GM12878 (cell line): ENCODE measurements at regions not wholly inside any gene's neighbourhood (a gene's known extent, or its start where the extent isn't known, plus 50 kb on each side); places are given as distances from the start of the nearest gene placed in this dataset.

Source experiments
- ATAC-seq: fragments of 200-7000 bp; cut with Tn5 transposase; 3 replicates; pipeline ENCODE4 v1.9.1; 2020; ENCODE audit warnings: mild to moderate bottlenecking, moderate library complexity
- BruUV-seq: library from RNA; stranded (reverse); fragments of 400-500 nt; replicated peaks from 2 replicates; lab custom pipeline; 2021; lab: Mats Ljungman, UMichigan
- CTCF ChIA-PET: fragments of 300-600 bp; sonication (Branson Sonifier 250); formaldehyde crosslinking; extraction: SDS; loops from one replicate; lab custom pipeline; 2021; ENCODE audit warnings: inconsistent platforms; lab: Yijun Ruan, JAX
- POLR2A ChIA-PET: fragments of 350-600 bp; formaldehyde crosslinking; extraction: SDS; loops from one replicate; lab custom pipeline; 2021; ENCODE audit warnings: inconsistent platforms; lab: Charles Lee
- RAD21 ChIA-PET: fragments of 300-600 bp; sonication (Branson Sonifier 250); formaldehyde crosslinking; loops from one replicate; lab custom pipeline; 2023; ENCODE audit warnings: antibody characterized with exemption; ENCODE audit not compliant: unreplicated experiment; lab: Charles Lee
- SMC1A ChIA-PET: fragments of 300-600 bp; sonication (Branson Sonifier 250); formaldehyde crosslinking; loops from one replicate; lab custom pipeline; 2023; ENCODE audit not compliant: unreplicated experiment, uncharacterized antibody; lab: Charles Lee
- DNase-seq: peaks from one replicate; pipeline ENCODE4 v3.0.0-alpha.2; 2011; ENCODE audit warnings: low read depth, low spot score
- FAIRE-seq: peaks from 3 replicates; lab custom pipeline; 2011; peaks lifted over from hg19 to GRCh38; lab: Jason Lieb, UNC
- H2AFZ ChIP-seq: 2 replicates; pipeline ENCODE4 v1.6.0; 2011; ENCODE audit warnings: low read depth, low read length, control low read depth; ENCODE audit not compliant: control insufficient read depth
- H3K27ac ChIP-seq: 2 replicates; pipeline ENCODE4 v1.5.1; 2011; ENCODE audit warnings: control low read depth; ENCODE audit not compliant: control insufficient read depth, insufficient read depth
- H3K27me3 ChIP-seq, 2 experiments: replicated peaks in 1 of 2; 2 replicates each; pipeline versions ENCODE4 v1.6.0 to v1.6.1; 2011; ENCODE audit warnings: low read length in 1 of 2; ENCODE audit not compliant: control insufficient read depth in 2 of 2, insufficient read depth in 2 of 2
- H3K36me3 ChIP-seq, 2 experiments: 2 replicates each; pipeline ENCODE4 v1.5.1; 2011; ENCODE audit warnings: low read length in 1 of 2; ENCODE audit not compliant: control insufficient read depth in 2 of 2, insufficient read depth in 2 of 2
- H3K4me1 ChIP-seq: 2 replicates; pipeline ENCODE4 v1.6.1; 2011; ENCODE audit warnings: mild to moderate bottlenecking, low read length, moderate library complexity, mixed read lengths; ENCODE audit not compliant: control insufficient read depth, insufficient read depth
- H3K4me2 ChIP-seq: 2 replicates; pipeline ENCODE4 v1.6.0; 2011; ENCODE audit warnings: control low read depth; ENCODE audit not compliant: control insufficient read depth, insufficient read depth
- H3K4me3 ChIP-seq: fragments of 200-600 bp; sonication (generic); 2 replicates; pipeline ENCODE4 v1.5.1; 2016
- H3K79me2 ChIP-seq: 2 replicates; pipeline ENCODE4 v1.6.0; 2011; ENCODE audit warnings: low read length; ENCODE audit not compliant: control insufficient read depth, insufficient read depth
- H3K9ac ChIP-seq: 2 replicates; pipeline ENCODE4 v1.8.0; 2011; ENCODE audit warnings: low read length, control low read depth, mixed read lengths; ENCODE audit not compliant: control insufficient read depth, insufficient read depth
- H3K9me3 ChIP-seq: replicated peaks from 3 replicates; pipeline ENCODE4 v1.5.1; 2011; ENCODE audit warnings: mild to moderate bottlenecking, low read length; ENCODE audit not compliant: control insufficient read depth, insufficient read depth
- H4K20me1 ChIP-seq: 2 replicates; pipeline ENCODE4 v1.6.0; 2011; ENCODE audit not compliant: control insufficient read depth, insufficient read depth
- CBX5 ChIP-seq: sonication (generic); IDR thresholded peaks from 2 replicates; pipeline ENCODE4 v1.6.1; 2016; ENCODE audit warnings: low read depth, moderate library complexity, mild to moderate bottlenecking, inconsistent platforms
- MEF2B ChIP-seq: fragments of 450-650 bp; IDR thresholded peaks from 2 replicates; pipeline ENCODE4 v1.6.1; 2018; ENCODE audit warnings: mild to moderate bottlenecking, moderate library complexity; ENCODE audit not compliant: partially characterized antibody, poor library complexity, severe bottlenecking
- NFIC ChIP-seq: IDR thresholded peaks from 2 replicates; pipeline ENCODE4 v1.6.1; 2012; ENCODE audit warnings: low read depth, mild to moderate bottlenecking, inconsistent platforms, low read length, moderate library complexity
- TAF1 ChIP-seq: IDR thresholded peaks from 2 replicates; pipeline ENCODE4 v1.6.1; 2011; ENCODE audit warnings: mild to moderate bottlenecking, low read depth, low read length, borderline replicate concordance
- WGBS: methylation state at CpG from one replicate; pipeline ENCODE4 v1.1.6; 2016; ENCODE audit warnings: low lambda C conversion rate; ENCODE audit not compliant: insufficient replicate concordance, insufficient coverage; ENCODE audit errors: missing lambda C conversion rate; 5-methylcytosine and 5-hydroxymethylcytosine counted together
- in situ Hi-C: fragments of 300-500 bp; cut with MboI; formaldehyde crosslinking; loops from 9 replicates; pipeline ENCODE4 v1.14.3; 2018; ENCODE audit warnings: mixed read lengths
- intact Hi-C: fragments of 100-400 bp; cut with micrococcal nuclease; formaldehyde crosslinking; loops from one replicate; pipeline ENCODE4 v1.14.2; 2022; ENCODE audit not compliant: unreplicated experiment
- TF ChIP-seq, protein P1 (sequence below): IDR thresholded peaks from 2 replicates; pipeline ENCODE4 v1.6.1; 2012; ENCODE audit warnings: improper control_type of control experiment, low read depth, low read length; ENCODE audit not compliant: insufficient replicate concordance
- TF ChIP-seq, protein P2 (sequence below): IDR thresholded peaks from 2 replicates; pipeline ENCODE4 v1.6.1; 2011; ENCODE audit warnings: mild to moderate bottlenecking, low read depth, low read length, moderate library complexity; ENCODE audit not compliant: insufficient replicate concordance

DNA sequence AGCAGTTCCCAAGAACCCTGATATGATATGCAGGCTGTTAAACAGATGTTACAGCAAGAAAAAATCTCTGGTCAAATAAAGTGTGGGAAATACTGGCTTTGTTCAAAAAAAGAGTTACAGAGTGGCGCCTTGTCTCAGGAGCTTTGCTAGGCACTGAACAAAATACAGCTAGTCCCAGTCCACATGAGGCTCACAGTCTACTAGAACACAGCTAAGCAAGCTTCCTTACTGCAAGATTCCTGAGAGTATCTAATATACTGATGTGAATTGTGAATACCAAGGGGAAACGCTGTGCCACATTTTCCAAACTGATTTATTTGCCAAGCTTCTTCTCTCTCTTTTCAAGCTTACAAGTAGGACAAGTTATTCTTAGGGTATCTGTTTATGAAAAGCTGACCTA lies 188.8 kb upstream of the NABP1 start (continued):
- TF ChIP-seq, protein P1, sequence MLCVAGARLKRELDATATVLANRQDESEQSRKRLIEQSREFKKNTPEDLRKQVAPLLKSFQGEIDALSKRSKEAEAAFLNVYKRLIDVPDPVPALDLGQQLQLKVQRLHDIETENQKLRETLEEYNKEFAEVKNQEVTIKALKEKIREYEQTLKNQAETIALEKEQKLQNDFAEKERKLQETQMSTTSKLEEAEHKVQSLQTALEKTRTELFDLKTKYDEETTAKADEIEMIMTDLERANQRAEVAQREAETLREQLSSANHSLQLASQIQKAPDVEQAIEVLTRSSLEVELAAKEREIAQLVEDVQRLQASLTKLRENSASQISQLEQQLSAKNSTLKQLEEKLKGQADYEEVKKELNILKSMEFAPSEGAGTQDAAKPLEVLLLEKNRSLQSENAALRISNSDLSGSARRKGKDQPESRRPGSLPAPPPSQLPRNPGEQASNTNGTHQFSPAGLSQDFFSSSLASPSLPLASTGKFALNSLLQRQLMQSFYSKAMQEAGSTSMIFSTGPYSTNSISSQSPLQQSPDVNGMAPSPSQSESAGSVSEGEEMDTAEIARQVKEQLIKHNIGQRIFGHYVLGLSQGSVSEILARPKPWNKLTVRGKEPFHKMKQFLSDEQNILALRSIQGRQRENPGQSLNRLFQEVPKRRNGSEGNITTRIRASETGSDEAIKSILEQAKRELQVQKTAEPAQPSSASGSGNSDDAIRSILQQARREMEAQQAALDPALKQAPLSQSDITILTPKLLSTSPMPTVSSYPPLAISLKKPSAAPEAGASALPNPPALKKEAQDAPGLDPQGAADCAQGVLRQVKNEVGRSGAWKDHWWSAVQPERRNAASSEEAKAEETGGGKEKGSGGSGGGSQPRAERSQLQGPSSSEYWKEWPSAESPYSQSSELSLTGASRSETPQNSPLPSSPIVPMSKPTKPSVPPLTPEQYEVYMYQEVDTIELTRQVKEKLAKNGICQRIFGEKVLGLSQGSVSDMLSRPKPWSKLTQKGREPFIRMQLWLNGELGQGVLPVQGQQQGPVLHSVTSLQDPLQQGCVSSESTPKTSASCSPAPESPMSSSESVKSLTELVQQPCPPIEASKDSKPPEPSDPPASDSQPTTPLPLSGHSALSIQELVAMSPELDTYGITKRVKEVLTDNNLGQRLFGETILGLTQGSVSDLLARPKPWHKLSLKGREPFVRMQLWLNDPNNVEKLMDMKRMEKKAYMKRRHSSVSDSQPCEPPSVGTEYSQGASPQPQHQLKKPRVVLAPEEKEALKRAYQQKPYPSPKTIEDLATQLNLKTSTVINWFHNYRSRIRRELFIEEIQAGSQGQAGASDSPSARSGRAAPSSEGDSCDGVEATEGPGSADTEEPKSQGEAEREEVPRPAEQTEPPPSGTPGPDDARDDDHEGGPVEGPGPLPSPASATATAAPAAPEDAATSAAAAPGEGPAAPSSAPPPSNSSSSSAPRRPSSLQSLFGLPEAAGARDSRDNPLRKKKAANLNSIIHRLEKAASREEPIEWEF: no peak
- TF ChIP-seq TAF1: no peak

DNA sequence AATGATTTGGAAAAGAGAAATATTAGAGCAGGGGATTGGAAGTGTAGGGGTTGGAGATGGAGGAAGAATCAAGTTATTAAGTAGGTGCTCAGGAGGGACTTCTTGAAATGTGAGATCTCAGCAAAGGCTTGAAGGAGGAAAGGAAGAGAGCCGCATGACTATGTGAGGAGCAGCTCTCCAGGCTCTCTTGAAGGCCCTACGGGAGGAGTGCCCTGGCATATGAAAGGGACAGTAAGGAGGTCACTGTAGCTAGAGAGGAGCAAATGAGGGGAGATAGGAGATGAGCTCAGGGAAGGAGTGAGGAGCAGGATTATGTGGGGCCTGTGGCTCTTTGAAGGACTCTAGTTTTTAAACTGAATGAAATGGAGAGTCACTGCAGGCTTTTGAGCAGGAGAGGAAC lies 181.1 kb upstream of the NABP1 start:
- 36% methylated on average over 2 of the region's 2 CpGs for WGBS
- H3K4me1 ChIP-seq: no peaks in the 10 kb centered on the region
- BruUV-seq: no TSS peak
- H3K4me3 ChIP-seq: no peak overlapping the region
- POLR2A ChIA-PET: no interaction called here
- H2AFZ ChIP-seq: no peak overlapping the region
- intact Hi-C loops: no loop called here
- RAD21 ChIA-PET: no interaction called here
- no peaks in the 10 kb centered on the region for H4K20me1 ChIP-seq
- no peaks in the 10 kb centered on the region for H3K36me3 ChIP-seq
- FAIRE-seq (no peak), ATAC-seq (no peak), DNase-seq (no peak)
- no peaks in the 10 kb centered on the region for H3K79me2 ChIP-seq
- no peak overlapping the region for H3K4me2 ChIP-seq
- no peak for TF ChIP-seq NFIC
- TF ChIP-seq CBX5: no peak
- TF ChIP-seq, protein P2, sequence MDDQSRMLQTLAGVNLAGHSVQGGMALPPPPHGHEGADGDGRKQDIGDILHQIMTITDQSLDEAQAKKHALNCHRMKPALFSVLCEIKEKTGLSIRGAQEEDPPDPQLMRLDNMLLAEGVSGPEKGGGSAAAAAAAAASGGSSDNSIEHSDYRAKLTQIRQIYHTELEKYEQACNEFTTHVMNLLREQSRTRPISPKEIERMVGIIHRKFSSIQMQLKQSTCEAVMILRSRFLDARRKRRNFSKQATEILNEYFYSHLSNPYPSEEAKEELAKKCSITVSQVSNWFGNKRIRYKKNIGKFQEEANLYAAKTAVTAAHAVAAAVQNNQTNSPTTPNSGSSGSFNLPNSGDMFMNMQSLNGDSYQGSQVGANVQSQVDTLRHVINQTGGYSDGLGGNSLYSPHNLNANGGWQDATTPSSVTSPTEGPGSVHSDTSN: no peak
- no peak for TF ChIP-seq MEF2B
- no peak overlapping the region for H3K27ac ChIP-seq
- H3K9me3 ChIP-seq: no peaks in the 10 kb centered on the region
- no peak overlapping the region for H3K9ac ChIP-seq
- H3K27me3 ChIP-seq: peaks cover 0 to 2% of the 10 kb centered on the region in 2 experiments; a peak in 2 of 4 replicates
- SMC1A ChIA-PET: interaction anchor here (0.9 kb wide), 1 partner anchor 70 kb away, joined by 3 read pairs; no protein-coding TSS in a partner anchor
- in situ Hi-C loops: no loop called here
- CTCF ChIA-PET: no interaction called here
